ENCODE measurements at regions not wholly inside any gene's neighbourhood (a gene's known extent, or its start where the extent isn't known, plus 50 kb on each side); places are given as distances from the start of the nearest gene placed in this dataset.

DNA sequence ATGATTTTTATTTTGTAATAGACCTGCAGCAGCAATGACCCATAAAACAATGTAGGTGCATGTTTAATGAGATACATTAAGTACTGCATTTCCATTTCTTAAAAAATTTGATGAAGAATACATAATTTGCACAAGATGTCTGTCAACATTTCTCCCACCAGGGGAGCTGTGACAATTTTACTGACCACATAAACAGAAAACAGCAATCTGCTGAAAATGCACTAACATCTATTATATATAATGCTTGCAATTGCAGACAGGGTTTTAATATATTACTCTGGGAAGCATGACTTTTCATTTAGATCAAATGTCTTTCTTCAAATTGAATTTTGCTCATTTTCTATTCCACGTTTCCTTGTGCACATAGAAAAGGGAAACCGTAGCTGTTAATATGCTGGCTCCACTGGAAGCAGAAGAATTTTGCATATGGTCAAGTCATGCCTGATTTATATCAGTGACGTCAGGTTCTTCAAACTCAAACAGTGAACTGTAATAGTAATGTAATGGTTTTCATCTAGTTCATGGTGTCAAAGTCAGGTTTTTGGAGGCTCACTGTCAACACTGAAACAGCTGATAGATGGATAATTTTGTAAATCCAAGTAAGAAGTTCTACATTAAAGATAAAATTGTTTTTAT lies 79.8 kb upstream of the IGF1R start:
- TF ChIP-seq, protein P1, sequence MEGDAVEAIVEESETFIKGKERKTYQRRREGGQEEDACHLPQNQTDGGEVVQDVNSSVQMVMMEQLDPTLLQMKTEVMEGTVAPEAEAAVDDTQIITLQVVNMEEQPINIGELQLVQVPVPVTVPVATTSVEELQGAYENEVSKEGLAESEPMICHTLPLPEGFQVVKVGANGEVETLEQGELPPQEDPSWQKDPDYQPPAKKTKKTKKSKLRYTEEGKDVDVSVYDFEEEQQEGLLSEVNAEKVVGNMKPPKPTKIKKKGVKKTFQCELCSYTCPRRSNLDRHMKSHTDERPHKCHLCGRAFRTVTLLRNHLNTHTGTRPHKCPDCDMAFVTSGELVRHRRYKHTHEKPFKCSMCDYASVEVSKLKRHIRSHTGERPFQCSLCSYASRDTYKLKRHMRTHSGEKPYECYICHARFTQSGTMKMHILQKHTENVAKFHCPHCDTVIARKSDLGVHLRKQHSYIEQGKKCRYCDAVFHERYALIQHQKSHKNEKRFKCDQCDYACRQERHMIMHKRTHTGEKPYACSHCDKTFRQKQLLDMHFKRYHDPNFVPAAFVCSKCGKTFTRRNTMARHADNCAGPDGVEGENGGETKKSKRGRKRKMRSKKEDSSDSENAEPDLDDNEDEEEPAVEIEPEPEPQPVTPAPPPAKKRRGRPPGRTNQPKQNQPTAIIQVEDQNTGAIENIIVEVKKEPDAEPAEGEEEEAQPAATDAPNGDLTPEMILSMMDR (IDR thresholded peaks at IDR 0.05): peak in 1 of 5 experiments; percentile 17
- TF ChIP-seq POLR2AphosphoS5 (IDR thresholded peaks at IDR 0.05) (no peak), POLR2A (IDR thresholded peaks at IDR 0.05) (no peak)
